HFFc6 (cell line): ENCODE measurements at regions not wholly inside any gene's neighbourhood (a gene's known extent, or its start where the extent isn't known, plus 50 kb on each side); places are given as distances from the start of the nearest gene placed in this dataset.

ENCODE experiments used
- DNase-seq: peaks from one replicate; pipeline ENCODE4 v3.0.0-alpha.2; 2018
- H3K27ac Mint-ChIP-seq: 2 replicates; pipeline ENCODE4 v1.8.0; 2020; ENCODE audit warnings: mild to moderate bottlenecking, mixed read lengths
- H3K27me3 Mint-ChIP-seq: 2 replicates; pipeline ENCODE4 v1.8.0; 2021; ENCODE audit warnings: mild to moderate bottlenecking, moderate library complexity, mixed read lengths; ENCODE audit not compliant: insufficient read depth
- H3K36me3 Mint-ChIP-seq: 2 replicates; pipeline ENCODE4 v1.8.0; 2021; ENCODE audit warnings: low read depth, mixed read lengths
- H3K4me1 Mint-ChIP-seq: 2 replicates; pipeline ENCODE4 v1.8.0; 2020; ENCODE audit warnings: low read depth, mixed read lengths
- H3K4me3 Mint-ChIP-seq: 2 replicates; pipeline ENCODE4 v1.8.0; 2020; ENCODE audit warnings: mild to moderate bottlenecking, moderate library complexity, mixed read lengths
- H3K9me3 Mint-ChIP-seq: 2 replicates; pipeline ENCODE4 v1.8.0; 2020; ENCODE audit warnings: mild to moderate bottlenecking, mixed read lengths
- TF ChIP-seq, protein P1 (sequence below): fragments of 200-600 bp; sonication (generic); IDR thresholded peaks from 2 replicates; pipeline ENCODE4 v1.5.0; 2021; ENCODE audit warnings: antibody characterized with exemption, mild to moderate bottlenecking

DNA sequence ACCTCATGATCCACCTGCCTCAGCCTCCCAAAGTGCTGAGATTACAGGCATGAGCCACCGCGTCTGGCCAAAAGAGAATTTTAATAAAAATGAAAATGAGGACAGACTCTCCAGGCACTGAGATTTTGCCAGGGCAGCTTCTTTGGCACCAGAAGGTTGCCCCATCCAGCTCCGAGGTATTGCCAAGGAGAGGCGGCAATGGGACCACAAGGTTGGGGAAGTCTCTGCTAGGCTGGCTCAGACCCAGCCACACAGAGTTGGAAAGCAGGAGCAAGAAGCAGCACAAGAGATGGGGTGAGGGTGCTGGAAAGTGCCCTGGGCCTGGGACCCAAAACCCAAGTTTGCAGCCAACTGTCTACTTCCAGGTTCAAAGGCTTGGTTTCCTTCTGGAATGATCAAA, 200.9 kb downstream of the HHIPL2 start:
- TF ChIP-seq, protein P1, sequence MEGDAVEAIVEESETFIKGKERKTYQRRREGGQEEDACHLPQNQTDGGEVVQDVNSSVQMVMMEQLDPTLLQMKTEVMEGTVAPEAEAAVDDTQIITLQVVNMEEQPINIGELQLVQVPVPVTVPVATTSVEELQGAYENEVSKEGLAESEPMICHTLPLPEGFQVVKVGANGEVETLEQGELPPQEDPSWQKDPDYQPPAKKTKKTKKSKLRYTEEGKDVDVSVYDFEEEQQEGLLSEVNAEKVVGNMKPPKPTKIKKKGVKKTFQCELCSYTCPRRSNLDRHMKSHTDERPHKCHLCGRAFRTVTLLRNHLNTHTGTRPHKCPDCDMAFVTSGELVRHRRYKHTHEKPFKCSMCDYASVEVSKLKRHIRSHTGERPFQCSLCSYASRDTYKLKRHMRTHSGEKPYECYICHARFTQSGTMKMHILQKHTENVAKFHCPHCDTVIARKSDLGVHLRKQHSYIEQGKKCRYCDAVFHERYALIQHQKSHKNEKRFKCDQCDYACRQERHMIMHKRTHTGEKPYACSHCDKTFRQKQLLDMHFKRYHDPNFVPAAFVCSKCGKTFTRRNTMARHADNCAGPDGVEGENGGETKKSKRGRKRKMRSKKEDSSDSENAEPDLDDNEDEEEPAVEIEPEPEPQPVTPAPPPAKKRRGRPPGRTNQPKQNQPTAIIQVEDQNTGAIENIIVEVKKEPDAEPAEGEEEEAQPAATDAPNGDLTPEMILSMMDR, result no peak
- Mint-ChIP-seq H3K27me3 (peaks cover 11% of the 10 kb centered on the region), H3K27ac (no peak overlapping the region), H3K4me3 (no peak overlapping the region), H3K4me1 (no peaks in the 10 kb centered on the region), H3K9me3 (no peaks in the 10 kb centered on the region), H3K36me3 (no peaks in the 10 kb centered on the region)
- DNase-seq, result no peak

DNA sequence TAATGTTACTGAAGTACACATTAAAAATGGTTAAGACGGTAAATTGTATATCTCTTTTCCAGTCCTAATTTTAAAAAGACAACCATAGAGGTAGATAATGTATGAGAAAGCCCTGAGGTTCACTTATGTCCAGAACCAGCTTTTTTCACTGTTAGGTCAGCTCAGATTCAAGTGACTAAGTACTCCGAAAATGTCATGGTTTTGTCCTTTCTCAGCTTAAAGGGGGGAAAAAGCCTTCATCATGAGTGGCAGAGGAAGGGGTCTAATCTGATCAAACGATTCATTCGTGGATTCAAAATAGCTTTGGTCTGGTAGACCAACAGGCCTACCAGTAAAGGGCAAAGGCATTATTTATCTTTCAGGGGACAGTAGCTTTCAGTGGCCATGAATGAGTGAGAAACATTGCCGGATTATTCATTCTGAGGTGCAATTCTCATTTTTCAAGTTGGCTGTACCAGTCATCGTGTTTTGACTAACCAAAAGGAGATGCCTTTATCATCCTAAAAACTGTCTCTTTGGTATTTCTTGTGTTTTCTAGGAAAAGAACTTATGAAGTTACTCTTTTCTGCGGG, 208.4 kb downstream of the HHIPL2 start:
- no peak overlapping the region for H3K27ac Mint-ChIP-seq
- H3K36me3 Mint-ChIP-seq, result no peaks in the 10 kb centered on the region
- no peak overlapping the region for H3K4me3 Mint-ChIP-seq
- peak; percentile 18 for DNase-seq
- H3K27me3 Mint-ChIP-seq, result peaks cover 1% of the 10 kb centered on the region
- peaks cover 17% of the 10 kb centered on the region for H3K4me1 Mint-ChIP-seq
- TF ChIP-seq, protein P1, result no peak
- no peaks in the 10 kb centered on the region for H3K9me3 Mint-ChIP-seq

DNA sequence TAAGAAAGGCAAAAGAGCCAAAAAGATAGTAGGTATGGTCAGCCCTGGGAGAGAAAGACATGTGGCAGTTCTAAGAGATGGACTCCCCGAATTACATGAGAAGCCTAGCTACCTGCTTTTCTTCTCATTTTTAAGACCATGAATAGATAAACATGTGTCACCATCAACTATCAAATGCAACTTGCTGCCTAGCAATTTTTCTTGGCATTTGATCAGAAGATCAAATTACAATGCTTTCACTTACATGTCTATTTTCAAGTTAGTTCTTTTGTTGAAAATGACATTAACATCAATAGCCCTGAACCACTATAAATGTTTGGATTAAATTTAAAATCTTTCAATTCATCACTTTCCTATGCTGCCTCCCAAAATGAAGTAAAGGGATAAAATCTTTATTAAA, 212.3 kb downstream of the HHIPL2 start:
- Mint-ChIP-seq H3K9me3 (no peaks in the 10 kb centered on the region), H3K4me1 (peaks cover 17% of the 10 kb centered on the region), H3K27ac (no peak overlapping the region), H3K4me3 (no peak overlapping the region), H3K27me3 (no peaks in the 10 kb centered on the region; the same call in 1 of the 2 replicates), H3K36me3 (no peaks in the 10 kb centered on the region)
- DNase-seq, result no peak
- TF ChIP-seq, protein P1, result no peak

DNA sequence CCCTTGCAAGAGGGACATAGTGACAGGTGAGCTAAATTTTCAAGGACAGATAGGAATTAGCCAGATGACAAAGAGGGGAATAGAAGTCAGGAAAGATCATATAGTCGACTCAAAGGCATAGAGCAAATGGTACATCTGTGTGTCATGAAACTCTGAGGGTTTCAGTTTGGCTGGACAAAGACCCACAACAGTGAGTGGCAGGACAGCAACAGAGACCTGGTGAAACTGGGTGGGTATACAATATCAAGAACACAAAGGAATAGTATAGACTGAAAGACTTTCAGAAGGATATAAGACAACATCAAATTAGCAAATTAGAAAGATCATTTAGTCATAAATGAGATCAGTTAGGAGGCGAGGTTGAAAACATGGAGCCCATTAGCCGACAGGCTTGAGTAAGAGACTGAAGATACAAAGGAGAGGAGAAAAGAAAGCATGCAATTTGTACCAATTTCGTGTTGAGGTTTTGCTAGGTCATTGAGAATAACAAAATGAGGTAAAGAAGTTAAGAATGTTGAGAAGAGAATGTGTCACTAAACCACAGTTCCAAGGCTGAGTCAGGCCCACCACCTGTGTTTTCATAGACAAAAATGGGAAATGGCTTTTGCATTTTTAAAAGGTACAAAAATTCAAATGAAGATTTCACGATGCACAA, 213.8 kb downstream of the HHIPL2 start:
- peak; percentile 71 for DNase-seq
- Mint-ChIP-seq H3K9me3 (no peaks in the 10 kb centered on the region), H3K4me3 (no peak overlapping the region), H3K27ac (no peak overlapping the region), H3K36me3 (no peaks in the 10 kb centered on the region), H3K4me1 (peaks cover 8% of the 10 kb centered on the region), H3K27me3 (no peaks in the 10 kb centered on the region; the same call in 1 of the 2 replicates)
- TF ChIP-seq, protein P1, result no peak

DNA sequence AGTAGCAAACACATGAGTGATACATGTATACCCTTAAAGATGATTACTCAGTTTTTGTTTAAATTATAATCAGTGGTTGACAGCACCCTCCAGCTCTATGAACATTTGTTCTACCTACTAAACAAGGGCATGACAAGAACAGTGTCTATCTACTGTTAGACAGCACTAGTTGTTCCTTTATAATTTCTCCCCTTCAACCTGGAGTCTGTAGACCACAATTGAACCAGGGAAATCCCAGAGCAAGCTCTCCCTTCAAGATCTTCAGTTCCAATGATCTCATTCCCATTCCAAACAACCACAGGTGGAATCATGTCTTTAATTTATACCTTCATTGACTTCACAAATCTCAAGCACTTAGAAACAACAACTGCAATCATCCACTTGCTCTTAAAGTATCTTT, 216.1 kb downstream of the HHIPL2 start:
- no peak overlapping the region for H3K4me3 Mint-ChIP-seq
- no peaks in the 10 kb centered on the region; the same call in none of the 2 replicates for H3K4me1 Mint-ChIP-seq
- DNase-seq, result no peak
- peaks cover 4% of the 10 kb centered on the region for H3K27me3 Mint-ChIP-seq
- no peak overlapping the region for H3K27ac Mint-ChIP-seq
- H3K36me3 Mint-ChIP-seq, result no peaks in the 10 kb centered on the region
- TF ChIP-seq, protein P1, result no peak
- H3K9me3 Mint-ChIP-seq, result no peaks in the 10 kb centered on the region
